ENCODE measurements at regions not wholly inside any gene's neighbourhood (a gene's known extent, or its start where the extent isn't known, plus 50 kb on each side); places are given as distances from the start of the nearest gene placed in this dataset.

DNA sequence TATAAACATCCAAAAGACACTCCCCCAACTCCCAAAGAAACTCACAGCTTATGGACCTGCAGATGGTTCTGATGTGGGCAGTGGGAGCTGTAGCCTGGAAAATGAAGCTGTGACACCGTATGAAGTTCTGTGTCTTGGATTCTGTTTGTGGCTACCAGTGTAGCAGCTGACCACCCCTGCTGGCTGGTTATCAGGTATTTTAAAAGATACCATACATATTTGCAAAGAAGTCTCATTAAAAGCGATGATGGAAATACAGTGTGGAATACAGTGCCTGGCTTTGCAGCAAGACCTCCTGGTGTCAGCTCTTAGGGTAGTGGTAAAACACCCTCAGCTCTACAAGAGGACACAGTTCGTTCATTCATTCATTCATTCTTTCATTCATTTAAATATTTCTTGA is 194.3 kb upstream of the PRKCQ start:
- DNase-seq (ENCODE audit: low read depth in 2 of 2): no peak

DNA sequence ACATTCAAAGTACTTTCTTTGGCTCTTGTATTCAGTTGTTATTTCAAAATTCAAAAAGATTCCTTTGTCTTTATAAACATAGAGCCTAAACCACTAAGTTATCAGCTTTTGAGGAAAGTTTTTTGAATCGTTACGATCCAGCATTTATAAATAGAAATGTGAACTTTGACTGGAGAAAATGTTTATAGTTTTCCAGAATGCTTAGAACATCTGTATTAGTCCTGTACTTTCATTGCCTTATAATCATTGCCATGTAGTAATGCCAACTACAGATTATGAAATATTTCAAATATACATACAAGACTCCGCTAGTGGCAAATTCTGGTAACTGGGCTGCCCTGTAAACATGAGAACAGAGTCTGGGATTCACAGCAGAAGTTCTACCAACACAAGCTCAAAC is 191.3 kb upstream of the PRKCQ start:
- no peak for DNase-seq (ENCODE audit: low read depth in 2 of 2)

DNA sequence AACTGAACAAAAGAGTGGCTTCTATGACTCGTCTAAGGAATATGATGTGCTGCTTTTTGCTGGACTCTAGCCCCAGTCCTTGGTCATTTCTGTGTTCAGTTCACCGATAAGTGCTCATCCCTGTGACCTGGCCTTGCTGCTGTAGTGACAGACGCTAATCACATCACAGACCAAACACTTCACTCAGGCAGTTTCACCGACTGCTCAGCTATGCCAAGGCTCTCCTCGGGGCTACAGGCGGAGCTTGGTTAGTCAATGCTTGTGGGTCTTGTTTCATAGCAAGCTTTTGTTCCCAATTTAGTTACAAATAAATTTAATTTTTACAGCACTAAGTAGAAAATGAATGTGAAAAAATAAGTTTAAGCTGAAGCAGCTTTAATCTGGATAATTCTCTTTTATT is 190.8 kb upstream of the PRKCQ start:
- DNase-seq (ENCODE audit: low read depth in 2 of 2): no peak

DNA sequence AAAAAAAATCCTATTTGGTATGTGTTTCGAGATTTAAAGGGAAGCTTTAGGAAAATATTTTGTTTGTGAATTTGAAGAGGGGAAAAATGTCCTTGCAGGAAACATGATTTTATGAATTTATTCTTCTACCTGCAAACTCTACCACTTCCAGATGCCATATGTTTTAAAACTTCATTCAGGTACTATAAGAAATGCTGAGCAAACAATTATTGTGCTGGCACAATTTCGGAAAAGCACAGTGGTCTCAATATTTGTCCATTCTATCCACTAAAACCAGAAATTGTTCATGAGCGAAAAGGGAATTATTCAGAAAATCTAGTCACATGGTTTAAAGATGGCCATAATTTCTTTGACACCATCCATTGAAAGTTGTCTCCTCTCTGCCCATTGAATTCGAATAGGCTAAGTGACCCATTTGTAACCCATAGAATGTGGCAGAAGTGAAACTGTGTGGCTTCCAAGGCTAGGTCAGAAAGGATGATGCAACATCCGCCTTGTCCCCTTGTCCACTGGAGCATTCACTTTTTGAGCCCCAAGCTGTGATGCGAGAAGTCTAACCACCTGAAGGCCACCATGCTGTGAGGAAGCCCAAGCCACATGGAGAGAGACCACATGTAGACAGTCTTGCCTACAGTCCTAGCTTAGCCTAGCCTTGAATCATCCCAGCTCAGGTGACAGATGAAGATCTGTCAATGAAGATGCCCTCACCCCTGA is 189.8 kb upstream of the PRKCQ start:
- no peak for DNase-seq (ENCODE audit: low read depth in 2 of 2)

DNA sequence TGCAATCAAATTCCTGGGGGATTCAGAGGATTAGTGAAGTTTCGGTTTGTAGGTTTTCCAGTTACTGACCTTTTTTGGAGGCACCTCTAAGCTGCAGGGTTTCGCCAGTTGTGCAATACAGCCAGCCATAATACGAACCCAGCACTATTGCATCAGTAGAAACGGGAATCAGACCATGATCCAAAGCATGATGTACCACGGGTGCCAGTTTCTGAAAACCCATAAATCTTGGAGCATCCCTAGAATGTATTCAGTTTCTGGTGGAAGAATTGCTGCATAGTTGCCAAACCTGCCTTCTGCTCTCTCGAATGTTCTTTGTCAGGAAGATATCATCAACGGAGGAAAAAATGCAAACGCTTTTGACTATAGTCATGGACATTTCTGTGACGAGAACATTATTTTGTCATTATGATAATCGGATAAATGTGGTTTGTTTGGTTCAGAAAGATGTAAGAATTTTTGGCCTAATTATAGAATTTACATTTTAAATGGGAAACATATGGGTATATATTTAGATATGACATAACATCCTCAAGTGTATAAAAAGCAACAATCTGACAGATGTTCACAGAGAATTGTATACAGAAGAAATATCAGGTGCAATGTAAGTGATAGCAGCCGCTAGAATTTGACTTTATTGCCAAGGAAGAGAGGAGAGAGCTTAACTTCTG is 186.2 kb upstream of the PRKCQ start:
- no peak for DNase-seq (ENCODE audit: low read depth in 2 of 2)

DNA sequence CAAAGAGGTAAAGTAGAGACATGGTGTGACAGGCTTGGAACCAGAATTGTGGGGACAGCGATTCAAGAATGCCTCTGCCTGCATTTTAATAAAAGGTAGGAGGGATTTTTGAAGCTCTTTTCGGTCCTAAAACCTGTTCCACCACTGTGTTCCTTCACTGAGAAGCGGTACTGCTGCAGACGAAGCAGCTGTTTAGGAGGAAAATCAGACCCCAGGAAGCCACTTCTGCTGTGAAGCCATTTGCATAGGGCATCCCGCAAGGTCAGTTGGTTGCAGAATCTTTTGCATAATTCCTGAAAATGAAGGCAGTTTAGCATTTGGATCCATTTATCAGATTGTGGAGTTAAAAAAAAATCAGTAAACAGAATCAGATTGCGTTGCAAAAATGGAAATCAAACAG is 183.3 kb upstream of the PRKCQ start:
- DNase-seq (ENCODE audit: low read depth in 2 of 2): no peak

DNA sequence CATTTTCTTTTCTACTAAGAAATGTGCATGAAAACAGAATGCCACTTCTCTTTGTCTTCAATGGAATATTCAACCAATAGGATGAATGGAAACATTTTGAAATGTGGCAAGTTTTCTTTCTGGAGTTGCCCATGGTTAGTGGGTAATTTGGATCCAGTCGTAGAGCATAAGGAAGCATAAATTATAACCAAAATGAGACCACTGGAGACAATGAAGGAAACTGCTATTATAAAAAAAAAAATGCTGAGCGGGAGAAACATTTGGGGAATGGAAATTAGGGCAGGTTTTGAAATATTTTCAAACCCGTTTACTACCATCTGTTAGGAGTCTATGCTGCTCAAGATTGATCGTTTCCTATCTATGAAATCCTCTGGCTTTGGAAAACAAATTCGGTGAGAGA is 182.9 kb upstream of the PRKCQ start:
- no peak for DNase-seq (ENCODE audit: low read depth in 2 of 2)

DNA sequence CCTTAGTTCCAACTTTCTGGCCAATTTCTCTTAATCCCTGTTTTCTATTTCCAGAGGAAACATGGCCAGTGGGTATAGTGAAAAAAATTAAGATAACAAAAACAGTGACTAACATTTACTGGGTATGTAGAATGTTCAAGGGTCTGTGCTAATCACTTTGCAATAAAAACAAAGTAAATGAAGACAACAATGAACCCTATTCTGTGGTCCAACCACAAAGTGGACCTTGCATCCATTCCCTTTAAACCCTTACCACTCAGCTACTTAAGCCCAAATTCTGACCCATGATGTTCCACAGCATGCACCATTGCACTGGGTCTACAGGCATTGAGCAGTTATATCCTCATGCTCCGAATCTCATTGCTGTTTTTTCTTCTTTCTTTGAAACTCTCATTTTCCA is 179.9 kb upstream of the PRKCQ start:
- DNase-seq (ENCODE audit: low read depth in 2 of 2): no peak

DNA sequence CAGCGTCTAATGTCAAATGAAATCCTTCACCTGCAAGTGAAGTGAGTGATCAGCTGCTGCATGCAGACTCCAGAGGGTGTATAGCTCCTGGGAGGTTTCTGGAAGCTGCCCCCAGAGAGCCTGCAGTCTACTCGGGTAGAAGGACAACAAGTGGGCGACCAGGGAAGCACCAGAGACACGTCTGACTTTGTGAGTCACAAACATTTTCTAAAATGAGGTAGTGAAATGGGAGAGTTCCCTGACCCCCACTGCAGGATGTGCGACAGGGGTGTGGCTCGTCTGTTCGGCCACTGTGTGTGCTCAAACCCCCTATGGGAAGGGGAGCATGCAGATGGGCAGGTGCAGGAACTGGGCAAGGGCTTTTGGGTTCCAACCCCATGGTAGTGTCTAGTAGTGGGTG is 177.1 kb upstream of the PRKCQ start:
- no peak for DNase-seq (ENCODE audit: low read depth in 2 of 2)

DNA sequence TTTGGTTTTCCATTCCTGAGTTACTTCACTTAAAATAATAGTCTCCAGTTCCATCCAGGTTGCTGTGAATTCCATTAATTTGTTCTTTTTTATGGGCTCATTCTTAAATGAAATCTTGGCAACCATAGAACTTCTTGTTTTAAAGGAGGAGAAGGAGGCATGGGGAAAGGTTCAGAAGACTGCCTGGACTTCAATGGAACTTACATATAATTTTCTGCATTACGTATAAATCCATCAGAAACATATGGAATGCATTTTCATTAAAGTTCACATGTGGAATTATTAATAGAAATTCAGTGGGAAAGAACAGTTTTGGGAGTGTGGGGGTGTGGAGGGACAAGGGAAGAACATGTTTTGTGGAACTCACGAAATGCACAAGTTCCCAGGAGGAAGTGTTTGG is 176.6 kb upstream of the PRKCQ start:
- no peak for DNase-seq (ENCODE audit: low read depth in 2 of 2)

DNA sequence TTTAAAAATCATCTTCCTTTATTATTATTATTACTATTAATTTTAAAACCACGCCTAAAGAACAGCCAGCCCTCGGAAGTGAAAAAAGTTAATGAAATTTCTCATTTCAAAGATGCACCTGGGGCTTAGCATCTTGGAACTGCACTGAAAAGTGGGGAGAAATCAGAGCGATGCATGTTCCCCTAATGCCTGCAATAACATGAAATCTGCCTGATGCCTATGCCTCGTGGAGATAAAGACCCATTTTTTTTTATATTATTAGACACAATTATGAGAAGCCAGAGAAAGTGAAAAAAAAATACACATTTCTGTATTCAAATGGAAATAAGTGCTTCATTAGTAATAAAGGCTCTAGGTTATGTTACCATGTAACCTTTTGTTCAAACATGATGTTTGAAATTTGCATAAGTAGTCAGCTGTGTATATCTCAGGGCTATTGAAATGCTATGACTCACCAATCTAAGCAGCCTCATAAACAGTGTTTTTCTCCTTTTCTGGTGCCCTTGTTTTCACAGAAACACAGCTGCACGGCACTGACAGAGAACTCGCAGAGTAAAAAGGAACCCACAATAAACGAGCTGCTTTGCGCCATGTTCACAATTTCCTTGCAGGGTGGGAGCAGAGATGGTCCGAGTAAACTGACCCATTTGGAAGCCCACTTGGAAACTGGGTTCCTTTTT is 175.8 kb upstream of the PRKCQ start:
- DNase-seq (ENCODE audit: low read depth in 2 of 2): no peak

DNA sequence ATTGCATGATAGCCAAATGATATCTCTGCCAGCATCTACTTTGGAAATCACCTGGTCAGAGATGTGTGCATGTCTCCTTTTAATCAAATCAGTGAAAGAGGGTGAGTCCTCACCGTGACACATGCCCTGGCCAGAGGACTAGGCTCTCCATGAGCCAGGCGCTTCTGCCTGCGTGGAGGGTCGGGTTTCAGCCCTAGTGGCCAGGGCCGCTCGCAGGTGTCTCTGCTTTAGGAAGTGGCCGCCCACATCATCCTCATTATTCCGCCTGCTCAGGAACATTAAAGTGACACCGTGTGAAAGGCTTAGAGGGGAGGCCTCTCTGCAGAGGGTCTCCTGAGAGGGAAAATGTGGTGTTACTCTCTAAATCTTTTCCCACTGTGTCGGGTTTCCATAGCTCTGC is 173.6 kb upstream of the PRKCQ start:
- DNase-seq (ENCODE audit: low read depth in 2 of 2): no peak

DNA sequence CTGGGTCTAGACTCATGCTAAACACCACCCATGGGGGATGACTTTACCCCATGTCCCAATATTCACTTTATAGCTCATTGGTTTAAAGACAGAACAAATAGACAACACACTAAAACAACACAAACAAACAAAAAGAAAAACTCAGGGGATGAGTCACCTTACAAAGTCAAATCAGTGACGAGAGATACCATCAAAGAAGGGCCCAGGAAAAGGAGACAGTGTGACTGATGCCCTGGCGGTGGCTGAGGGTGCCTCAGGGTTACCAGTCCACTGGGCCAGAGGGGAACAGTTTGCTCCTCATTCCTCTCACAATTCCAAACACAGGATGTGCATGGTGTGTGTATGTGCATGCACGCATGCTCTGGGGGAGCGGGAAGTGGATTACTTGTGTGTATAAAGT is 171.3 kb upstream of the PRKCQ start:
- no peak for DNase-seq (ENCODE audit: low read depth in 2 of 2)

DNA sequence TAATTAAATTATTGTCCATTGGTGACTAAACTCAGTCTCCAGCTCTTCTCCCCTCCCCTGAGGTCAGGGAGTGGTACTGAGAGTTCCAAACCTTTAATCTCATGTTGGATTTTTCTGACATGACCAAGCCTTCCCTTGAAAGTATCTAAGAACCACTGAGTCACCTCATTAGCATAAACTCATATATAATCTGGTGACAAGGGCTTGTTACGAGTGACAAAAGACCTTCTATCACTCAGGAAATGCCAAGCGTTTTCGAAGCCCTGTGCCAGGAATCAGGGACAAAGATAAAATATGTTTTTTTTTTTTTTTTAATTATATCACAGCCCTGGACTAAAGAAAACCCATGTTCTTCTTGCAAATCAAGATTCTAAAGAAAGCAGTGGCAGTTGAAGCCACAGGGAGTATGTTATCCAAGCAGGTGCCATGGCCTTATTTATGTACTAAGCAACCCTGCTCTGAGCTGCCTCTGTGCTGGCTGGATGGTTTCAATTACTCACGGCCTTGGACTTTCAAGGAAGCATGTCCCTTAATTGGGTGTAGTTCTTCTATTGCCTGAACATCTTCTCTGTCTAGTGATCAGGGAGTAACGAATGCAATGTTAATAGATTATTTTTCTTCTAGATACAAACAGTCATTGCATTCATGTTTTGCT is 169.0 kb upstream of the PRKCQ start:
- DNase-seq (ENCODE audit: low read depth in 2 of 2): no peak

DNA sequence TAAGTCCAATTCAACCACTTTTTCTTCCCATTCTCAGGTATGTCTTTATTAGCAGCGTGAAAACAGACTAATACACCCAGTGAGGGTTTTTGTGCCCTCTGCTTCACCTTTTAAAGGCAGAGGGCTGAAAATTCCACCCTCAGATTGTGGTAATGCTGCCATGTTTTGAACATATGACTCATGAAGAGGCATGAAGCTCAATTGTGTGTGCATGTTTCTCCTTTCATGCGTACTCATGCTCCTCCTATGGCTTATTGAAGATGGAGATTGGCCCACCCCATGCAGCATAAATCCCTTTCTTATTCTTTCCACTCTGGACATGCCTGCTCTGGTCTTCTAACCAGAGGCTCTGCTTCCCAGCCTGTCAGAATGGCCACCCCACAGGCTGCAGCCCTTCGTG is 168.0 kb upstream of the PRKCQ start:
- no peak for DNase-seq (ENCODE audit: low read depth in 2 of 2)

DNA sequence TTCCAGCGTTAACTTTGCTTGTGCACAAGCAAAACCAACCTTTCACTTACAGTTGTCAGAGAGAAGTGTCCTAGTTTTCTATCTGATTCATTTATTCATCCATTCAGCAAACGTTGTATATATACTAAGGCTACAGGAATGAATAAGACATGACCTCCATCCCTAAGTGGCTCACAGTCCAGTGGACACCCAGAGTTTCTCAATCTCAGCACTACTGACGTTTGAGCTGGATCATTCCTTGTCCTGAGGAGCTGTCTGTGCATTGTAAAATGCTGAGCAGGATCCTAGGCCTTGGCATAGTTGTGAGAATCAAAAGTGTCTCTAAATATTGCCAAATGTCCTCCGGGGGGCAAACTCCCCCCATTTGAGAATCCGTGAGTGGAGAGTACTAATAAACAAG is 166.7 kb upstream of the PRKCQ start:
- no peak for DNase-seq (ENCODE audit: low read depth in 2 of 2)

DNA sequence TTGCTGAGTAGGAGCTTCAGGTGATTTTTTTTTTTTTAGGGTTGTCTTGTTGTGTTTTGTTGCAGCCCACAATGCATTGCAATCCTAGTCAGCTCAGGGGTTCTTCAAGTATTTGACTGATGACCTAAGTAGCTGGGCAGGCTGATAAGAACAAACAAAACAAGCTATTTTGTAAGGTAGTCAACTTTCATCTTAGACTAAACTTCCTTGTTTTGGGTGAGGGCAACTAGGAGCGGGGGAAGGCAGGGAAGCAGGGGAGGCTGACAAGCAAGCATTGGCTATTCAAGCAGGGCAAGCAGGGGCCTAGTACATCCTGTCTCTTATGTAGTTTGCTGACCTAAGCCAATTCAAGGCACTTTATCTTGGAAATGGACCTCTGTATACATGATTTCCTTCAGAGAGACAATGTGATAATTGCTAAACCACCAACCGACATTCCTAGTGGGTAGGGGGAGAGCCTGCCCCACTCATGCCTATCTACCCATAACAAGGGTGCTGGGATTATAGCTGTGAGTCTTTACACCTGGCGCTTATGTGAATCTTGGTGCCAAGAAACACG is 163.3 kb upstream of the PRKCQ start:
- no peak for DNase-seq (ENCODE audit: low read depth in 2 of 2)

DNA sequence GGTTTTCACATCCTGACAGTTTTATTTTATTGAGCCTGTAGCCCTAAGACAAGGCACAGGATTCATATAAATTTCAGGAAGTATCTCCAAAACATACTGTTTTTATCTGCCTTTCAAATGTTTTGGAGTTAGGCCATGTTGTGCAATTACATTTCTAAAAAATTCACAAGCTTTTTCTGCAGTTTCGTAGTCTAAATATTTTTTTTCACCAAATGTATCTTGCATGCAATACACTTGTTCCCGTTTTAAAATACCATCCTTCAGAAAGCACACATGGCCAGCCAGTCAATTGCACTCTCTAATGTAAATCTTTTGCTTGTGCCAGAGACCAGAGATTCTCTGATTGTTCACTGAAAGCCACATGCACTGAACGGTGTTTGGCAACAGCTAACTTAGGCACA is 161.5 kb upstream of the PRKCQ start:
- no peak for DNase-seq (ENCODE audit: low read depth in 2 of 2)

DNA sequence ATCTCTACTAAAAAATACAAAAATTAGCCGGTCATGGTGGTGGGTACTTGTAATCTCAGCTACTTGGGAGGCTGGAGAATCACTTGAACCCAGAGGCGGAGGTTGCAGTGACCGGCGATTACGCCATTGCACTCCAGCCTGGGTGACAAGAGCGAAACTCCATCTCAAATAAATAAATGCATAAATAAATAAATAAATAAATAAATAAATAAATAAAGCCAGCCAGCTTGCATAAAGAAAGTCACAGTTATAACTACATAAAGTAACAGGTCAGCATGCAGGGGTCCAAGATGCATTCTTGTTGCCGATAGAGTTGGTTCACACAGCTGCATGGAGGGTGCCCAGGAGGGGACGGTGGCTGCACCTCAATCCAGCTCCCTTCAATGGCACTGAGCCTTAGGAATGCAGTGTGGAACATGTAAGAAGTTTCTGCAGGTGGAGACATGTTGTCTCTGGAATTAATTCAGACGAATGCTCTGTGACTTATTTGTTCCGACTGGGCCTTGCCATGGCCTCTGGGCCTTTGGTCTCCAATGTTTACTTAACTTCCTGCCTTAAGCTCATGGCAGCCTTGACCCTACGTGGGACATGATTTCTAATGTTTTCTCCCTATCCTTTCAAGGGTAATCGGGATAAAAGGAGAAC is 159.6 kb upstream of the PRKCQ start:
- DNase-seq (ENCODE audit: low read depth in 2 of 2): no peak

DNA sequence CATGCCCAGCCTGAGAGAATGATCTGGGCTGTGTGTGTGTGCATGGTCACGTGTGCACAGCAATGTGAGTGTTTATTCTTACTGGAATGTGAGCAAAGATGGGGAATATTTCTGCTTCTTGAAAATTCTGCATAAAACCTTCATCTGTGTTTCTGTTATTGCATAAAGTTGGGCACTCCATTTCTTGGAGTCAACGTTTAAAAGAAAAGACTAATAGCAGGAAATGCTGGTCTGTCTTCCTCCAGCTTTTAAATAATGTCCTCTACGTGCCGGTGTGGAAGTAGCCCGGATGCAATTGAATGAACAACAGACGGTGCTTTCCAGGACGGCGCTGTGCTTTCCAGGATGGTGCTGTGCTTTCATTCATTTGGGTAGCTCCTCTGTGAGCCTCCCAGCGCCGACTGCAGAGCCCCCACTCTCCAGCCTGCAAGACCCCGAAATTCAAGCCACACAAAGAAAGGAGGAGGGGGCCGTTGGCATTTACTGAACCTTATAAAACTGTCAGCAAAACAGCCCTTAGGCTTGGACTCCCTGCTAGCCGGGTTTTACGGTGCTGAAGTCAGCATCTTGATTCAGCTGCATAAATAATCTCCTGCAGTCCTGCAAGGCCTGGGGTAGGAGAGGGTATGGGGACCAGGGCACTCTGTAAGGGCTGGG is 158.2 kb upstream of the PRKCQ start:
- DNase-seq (ENCODE audit: low read depth in 2 of 2): no peak

DNA sequence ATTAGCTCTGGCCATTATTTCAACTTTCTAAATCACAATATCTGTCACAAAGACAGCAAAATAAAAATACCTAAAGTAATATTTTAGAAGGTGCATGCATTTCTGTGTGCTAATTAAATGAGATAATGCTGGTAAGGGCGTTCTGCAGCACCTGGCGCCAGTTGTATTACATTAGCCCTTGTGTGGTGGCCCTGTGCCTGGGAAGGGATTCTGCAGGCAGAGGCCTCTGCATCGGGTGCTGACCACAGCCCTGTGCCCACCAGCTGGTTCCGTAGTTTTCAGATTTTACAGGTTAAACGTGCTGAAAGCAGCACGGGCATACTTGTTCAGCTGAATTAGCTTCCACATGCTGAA is 157.7 kb upstream of the PRKCQ start:
- DNase-seq (ENCODE audit: low read depth in 2 of 2): no peak

Measured in stimulated activated CD4-positive, alpha-beta T cell treated with anti-CD3 and anti-CD28 coated beads, Interleukin-1b, Interleukin-23, amount 100 ng/mL, for 1 hour (primary cell).